ENCODE measurements at regions not wholly inside any gene's neighbourhood (a gene's known extent, or its start where the extent isn't known, plus 50 kb on each side); places are given as distances from the start of the nearest gene placed in this dataset.

- TF ChIP-seq POLR2A (IDR thresholded peaks at IDR 0.05) (no peak), CTCF (IDR thresholded peaks at IDR 0.05) (no peak)
Measured at GRCh38 chr6:164276211-164276610, 861.7 kb downstream of the QKI start.
